Stimulated activated CD4-positive, alpha-beta T cell treated with anti-CD3 and anti-CD28 coated beads, Interleukin-2, amount 100 ng/mL, for 24 hours (primary cell): ENCODE measurements at regions not wholly inside any gene's neighbourhood (a gene's known extent, or its start where the extent isn't known, plus 50 kb on each side); places are given as distances from the start of the nearest gene placed in this dataset.
"Not testable (repeated sequence)": the region's sequence is repeated elsewhere in the genome, so short reads cannot be mapped to it uniquely, and the experiment has no call there.

Experiments
- DNase-seq, 2 donors: peaks; one replicate each; pipeline ENCODE4 v3.0.0-alpha.2; 2020

DNA sequence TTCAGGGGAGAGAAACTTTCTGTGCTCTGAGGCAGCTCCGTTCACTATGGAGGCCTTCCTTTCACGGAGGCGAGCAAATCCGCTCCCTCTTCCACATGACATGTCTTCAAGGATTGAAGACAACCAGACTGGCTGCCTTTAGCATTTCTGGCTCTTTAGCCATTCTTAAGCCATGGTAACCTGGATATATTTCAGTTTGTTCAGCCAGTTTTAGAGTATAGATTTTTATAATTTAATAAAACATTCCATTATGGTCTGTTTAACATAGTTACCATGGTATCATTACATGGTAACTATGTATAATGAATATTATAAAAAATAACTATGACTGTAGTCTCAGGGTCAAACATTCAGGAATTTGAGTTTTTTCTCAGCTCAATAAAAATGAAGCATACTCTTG lies 54.2 kb upstream of the NFIA start:
- no peak for DNase-seq

DNA sequence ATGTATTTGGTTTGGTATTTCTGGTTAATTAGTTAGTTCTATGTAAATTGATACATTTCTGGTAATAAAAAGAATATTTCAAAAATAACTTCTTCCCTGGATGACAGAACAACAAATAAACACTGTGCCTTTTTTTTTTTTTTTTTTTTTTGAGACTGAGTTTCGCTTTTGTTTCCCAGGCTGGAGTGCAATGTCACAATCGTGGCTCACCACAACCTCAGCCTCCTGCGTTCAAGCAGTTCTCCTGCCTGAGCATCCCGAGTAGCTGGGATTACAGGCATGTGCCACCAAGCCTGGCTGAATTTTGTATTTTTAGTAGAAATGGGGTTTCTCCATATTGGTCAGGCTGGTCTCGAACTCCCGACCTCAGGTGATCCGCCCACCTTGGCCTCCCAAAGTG lies 64.3 kb upstream of the NFIA start:
- not testable (repeated sequence) for DNase-seq

- no peak for DNase-seq
Observed at GRCh38 chr1:61017651-61018050, 64.7 kb upstream of the NFIA start.

DNA sequence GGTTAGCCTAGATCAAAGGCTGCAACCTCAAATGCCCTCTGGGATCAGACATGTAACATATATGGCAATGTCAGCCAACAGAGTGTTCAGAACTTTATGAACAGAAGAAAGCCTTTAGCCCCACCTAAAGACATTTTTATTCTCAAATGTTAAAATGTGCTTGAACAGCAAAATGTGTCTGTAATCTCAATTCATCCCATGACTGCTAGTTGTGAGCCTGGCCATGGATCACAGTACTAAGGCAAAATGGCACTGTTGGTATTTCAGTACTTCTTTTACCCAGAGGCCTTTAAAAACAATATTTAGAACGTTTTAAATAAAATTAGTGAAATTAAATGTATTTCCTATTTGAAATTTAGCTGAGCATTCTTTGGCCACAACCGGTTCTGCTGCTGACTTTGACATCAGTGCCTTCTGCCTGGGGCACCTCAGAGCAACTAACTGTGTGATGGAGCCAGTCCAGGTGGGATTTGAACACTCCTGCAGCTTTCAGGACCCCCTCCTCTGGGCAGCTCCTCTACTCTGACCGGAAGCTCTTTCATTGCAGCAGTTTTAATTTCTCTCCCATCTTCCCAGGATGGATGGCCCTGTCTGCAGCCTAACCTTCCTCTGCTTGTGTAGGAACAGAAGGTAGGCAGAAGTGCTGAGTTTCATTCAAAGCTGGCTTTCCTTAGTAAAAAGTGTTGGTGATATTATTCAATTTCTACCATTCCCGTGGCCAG lies 68.3 kb upstream of the NFIA start:
- no peak for DNase-seq

GRCh38 chr1:61013189-61013945 lies 69.0 kb upstream of the NFIA start:
- DNase-seq: no peak

DNA sequence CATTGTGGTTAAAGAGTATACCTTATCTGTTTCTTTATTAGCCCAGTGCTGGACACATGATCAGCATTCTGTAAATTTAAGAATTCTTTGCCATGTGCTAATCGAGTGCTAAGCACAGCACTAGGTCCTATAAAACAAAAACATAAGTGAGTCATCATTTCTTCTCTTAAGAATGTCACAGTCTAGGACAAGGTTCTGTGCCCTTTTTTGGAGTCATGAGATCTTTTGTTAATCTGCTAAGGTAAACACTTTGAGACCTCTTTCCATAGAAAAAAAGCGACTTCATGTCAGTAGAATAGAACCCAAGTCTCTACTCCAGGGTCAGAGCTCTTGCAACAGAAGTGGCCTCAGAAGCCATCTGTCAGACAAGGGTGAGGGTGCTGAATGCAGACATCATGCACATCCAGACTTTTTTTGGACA lies 70.0 kb upstream of the NFIA start:
- no peak for DNase-seq

- no peak for DNase-seq
Observed at GRCh38 chr1:61011561-61012263, 70.6 kb upstream of the NFIA start.

DNA sequence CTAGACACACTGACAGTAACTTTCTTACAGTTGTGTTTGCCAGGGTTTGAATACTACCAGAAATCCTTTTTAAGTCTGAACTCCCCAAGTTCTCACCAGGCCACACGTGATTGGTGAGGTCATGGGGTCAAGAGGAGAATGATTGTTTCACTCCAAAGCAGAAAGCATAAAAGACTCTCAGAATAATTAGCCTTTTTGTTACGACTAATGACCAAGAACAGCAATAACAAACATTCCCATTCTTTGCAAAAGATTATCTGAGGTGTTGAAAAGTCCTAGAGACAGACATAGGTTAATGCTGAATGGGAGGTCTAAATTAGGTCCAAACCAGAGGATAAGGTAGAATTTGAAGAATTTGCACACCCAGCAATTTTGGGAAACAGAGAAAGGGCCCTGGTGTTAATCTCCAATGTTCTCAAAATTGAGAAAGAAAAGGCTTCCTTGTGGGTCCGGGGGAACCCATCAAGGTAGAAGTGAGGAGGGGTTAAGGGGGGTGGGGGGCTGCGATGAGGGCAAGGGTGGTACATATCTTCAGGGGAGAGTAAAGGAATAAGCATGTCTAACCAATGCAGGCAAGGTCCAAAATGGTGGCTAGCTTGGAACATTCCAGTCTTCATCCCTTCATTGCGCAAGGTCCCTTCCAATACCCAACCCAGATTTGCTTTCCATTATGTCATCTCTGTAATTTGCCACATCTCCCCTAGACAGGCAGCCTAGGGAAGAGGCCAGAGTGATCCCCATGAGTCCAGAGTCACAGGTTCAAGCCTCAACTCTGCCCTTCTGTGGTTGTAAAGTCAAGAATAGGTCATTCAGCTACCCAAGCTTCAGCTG lies 74.6 kb upstream of the NFIA start:
- DNase-seq: no peak

GRCh38 chr1:61005614-61006580 lies 76.5 kb upstream of the NFIA start:
- no peak for DNase-seq

DNA sequence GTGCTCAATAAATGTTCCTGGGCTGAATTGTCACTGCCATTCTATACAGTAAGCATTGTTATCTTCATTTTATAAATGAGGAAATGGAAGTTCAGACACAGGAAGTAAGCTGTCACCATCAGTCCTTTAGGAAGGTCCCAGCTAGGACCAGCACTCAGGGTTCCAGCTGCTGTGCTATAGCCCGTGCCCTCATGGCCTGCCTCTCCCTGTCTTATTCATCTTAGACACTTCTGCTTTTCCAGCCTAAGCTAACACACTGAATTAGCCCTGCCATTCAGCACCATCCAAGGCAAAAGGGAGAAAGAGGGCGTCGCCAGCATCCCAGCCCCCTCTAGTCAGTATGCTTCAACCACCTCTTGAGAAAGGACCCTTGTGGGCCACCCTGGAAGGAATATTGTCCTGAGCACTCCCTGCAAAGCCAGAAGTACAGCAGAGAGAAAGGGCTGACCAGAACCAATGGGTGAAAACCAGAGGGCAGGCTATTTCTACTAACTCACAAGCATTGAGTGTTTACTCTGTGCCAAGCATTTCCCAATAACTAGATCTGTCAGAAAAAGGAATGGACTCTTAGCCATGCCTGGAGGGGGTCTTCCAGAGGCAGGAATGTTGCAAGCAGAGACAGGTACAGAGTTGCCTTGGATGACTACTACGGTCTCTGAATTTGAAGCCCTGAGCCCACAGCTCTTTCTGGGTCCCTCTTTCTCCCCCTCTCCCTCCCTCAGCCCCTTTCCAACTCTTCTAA lies 77.9 kb upstream of the NFIA start:
- DNase-seq: no peak

GRCh38 chr1:61000327-61000726 lies 82.0 kb upstream of the NFIA start:
- no peak for DNase-seq

- no peak for DNase-seq
Observed at GRCh38 chr1:60998786-60999185, 83.6 kb upstream of the NFIA start.

DNA sequence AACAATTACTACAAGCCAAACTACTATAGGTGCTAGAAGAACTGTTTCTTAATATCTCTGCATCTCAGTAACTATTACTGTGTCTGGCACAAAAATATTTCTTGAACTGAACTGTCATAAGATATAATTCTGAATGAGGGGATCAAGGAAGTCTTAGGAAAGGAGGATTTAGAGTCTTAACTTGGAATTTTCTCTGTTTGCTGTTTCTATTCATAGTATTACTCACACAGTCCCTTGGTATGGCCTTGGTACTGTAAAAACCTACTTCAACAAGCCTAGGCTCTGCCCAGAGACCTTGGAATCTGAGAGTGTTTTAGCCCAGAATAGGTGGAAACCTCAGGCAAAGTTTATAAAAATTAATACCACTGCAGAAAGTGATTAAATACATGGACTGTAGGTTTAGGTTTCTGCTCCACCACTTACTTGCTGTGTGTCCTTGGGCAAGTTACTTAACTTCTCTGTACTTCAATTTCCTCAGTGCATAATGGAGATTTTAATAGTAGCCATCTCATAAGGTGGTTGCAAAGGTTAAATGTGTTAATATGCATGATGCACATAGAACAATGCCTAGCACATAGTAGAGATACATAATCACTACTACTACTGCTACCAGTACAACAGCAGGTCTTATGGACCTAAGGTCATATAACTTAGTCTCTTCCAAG lies 87.4 kb upstream of the NFIA start:
- no peak for DNase-seq

- no peak for DNase-seq
Observed at GRCh38 chr1:60994369-60994768, 88.0 kb upstream of the NFIA start.

- DNase-seq: no peak
Observed at GRCh38 chr1:60992165-60992564, 90.2 kb upstream of the NFIA start.

DNA sequence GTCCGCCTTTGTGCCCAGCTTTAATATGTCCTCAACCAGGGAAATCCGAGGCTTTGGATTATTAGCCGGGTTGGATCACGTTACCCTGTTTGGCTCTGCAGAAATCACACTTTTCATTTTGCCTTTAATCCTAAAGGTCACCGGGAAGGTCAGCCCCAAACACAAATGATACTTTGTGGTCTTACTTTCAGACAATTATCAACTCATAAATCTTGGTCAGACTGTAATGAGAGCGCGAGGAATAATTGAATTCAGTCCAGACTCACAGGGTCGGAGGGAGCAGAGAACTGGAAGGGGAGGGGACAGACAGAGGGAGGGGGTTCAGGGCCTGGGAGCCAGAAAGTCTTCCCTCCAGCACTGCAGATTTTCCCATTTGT lies 91.7 kb upstream of the NFIA start:
- DNase-seq: no peak

GRCh38 chr1:60989749-60990713 lies 92.3 kb upstream of the NFIA start:
- no peak for DNase-seq

DNA sequence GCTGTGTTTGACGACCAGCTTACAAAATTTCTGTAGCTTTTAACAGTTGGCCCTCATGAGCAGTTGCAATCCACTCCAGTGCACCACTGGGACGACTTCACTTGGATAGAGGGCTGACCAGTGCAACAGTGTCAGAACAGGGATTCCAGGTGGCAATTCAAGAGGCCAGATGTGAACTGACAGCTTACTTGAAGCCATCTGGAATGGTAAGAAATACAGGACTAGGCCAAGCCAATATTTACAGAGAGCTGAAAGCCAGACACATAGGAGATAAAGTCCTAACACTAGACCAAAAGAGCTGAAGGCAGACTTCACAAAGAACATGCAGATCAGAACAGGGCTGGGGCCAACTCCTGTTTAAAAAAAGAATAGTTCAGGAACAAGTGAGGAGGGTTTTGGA lies 93.5 kb upstream of the NFIA start:
- no peak for DNase-seq

DNA sequence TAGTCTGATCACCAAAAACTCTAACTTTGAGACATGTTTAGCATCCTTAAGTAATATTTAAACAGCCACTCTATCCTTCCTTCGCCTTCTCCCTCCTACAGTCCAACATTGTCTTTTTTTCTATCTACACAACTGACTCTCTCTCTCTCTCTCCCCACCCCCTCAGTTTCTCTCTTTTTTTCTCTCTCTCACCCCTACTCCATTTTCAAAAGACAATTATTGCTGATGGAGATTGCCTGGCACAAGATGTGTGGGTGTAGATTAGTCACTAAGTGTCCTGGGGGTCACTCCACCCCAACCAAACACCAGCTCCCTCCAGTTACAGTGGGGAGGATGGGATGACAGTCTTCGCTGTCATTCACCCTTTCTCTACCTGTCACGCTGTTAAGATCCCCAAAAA lies 94.5 kb upstream of the NFIA start:
- DNase-seq: no peak
